ENCODE measurements at regions not wholly inside any gene's neighbourhood (a gene's known extent, or its start where the extent isn't known, plus 50 kb on each side); places are given as distances from the start of the nearest gene placed in this dataset.

DNA sequence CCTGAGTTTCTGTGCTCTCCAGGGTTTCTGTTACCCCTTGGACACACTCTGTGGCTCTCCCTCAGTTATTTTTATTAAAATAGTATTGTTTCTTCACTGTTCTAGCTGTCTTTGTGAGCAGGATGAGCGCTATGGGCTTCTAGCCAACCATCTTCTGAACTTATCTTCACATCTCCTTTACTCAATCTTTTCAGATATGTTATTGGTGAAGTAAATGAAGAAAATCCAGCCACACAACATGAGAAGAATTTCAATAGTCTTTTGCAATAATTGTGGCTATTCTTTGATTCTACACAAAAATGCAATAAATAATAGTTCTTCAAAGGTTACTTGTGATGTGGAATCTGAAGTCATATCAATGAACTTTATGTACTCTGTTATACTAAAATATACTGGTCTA is 80.3 kb upstream of the CAMK1G start:
- H3K27me3 Mint-ChIP-seq = peaks cover 2% of the 10 kb centered on the region

DNA sequence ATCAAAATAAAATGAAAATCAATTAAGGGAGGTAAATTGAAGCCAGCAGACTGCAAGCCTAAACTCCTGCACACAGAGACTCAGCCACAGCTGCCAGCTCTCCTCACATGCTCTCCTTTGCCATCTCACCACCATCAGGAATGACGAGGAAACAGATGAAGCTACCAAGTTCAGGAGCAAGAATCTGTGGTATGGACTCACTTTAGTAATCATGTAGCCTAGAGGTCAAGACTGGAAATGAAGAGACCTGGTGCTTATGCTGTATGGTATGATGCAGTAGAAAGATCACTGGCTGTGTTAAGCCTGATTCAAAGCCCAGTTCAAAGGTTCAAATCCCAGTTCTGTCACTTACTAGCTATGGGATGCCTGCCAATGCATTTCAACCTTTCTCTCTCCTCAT is 78.9 kb upstream of the CAMK1G start:
- peaks cover 13% of the 10 kb centered on the region for H3K9me3 Mint-ChIP-seq
- peaks cover 2% of the 10 kb centered on the region for H3K27me3 Mint-ChIP-seq
- H3K4me3 Mint-ChIP-seq = no peak overlapping the region
- no peak for DNase-seq
- intact Hi-C loops (cut with micrococcal nuclease) = no loop called here
- H3K4me1 Mint-ChIP-seq = no peaks in the 10 kb centered on the region
- H3K27ac Mint-ChIP-seq = no peak overlapping the region
- H3K36me3 Mint-ChIP-seq (ENCODE audit: low read depth) = no peaks in the 10 kb centered on the region

More for the DNA sequence above, 80.3 kb upstream of the CAMK1G start:
- Mint-ChIP-seq H3K4me3 (no peak overlapping the region), H3K27ac (no peak overlapping the region), H3K36me3 (ENCODE audit: low read depth) (no peaks in the 10 kb centered on the region), H3K4me1 (no peaks in the 10 kb centered on the region), H3K9me3 (peaks cover 13% of the 10 kb centered on the region)
- no peak for DNase-seq
- intact Hi-C loops (cut with micrococcal nuclease) = no loop called here

DNA sequence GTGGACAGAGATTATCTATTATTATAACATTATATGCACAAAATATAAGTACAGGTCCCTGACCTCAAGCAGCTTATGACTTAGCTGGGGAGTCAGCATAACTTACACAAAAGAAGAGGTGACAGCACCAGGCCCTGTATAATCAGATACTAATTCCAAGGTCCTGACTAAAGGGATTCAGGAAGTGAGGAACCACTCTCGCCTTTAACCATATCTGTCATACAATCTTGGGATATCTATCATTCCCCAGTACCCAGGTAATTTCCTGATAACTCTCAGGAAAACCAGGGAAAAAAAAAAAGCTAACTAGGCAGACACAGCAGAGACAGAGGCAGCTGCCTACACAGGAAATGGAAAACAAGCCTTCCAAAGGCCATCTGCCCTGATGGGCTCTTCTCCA is 78.5 kb upstream of the CAMK1G start:
- Mint-ChIP-seq H3K4me1 (no peaks in the 10 kb centered on the region), H3K4me3 (no peak overlapping the region), H3K27me3 (peaks cover 2% of the 10 kb centered on the region), H3K36me3 (ENCODE audit: low read depth) (no peaks in the 10 kb centered on the region), H3K9me3 (peaks cover 10% of the 10 kb centered on the region), H3K27ac (no peak overlapping the region)
- DNase-seq = no peak
- intact Hi-C loops (cut with micrococcal nuclease) = no loop called here

DNA sequence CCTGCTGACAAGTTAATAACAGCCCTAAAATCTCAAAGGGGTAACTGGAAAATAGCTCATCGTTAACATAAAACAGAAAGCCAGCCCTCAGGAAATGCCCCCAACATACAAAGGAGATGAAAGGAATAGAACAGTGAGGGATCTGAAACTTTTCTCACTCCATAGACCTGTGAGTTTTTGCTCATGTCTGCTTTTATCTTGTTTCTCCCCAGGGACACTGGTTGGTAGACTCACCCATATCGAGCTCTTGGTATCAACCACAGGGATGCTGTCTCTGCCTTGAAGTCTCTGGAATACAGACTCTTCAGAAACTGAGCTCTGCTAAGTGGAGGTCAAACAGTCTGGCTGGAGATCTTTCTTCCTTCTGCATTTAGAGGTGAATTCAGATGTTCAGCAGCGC is 77.4 kb upstream of the CAMK1G start:
- Mint-ChIP-seq H3K27me3 (peaks cover 2% of the 10 kb centered on the region), H3K27ac (no peak overlapping the region), H3K36me3 (ENCODE audit: low read depth) (no peaks in the 10 kb centered on the region), H3K9me3 (peaks cover 1% of the 10 kb centered on the region), H3K4me3 (no peak overlapping the region), H3K4me1 (no peaks in the 10 kb centered on the region)
- DNase-seq = no peak
- intact Hi-C loops (cut with micrococcal nuclease) = no loop called here

DNA sequence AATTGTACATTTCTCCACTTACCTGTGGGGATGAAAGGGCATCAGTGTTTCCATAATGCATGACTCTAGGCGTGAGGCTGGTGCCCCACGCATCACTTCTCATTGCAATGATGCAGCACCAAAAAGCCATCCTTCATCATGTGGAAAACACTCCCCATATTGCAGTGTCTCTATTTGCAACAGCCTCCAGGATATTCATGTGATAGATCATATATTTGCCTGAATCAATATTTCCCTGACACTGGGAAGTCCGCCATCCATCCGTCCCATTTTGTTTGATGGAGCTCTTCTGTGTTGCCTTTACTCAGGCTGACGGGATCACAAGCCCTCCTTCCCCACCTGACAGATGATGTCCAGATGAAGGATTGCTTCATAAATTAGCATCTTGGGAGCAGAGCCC is 74.5 kb upstream of the CAMK1G start:
- DNase-seq = no peak
- Mint-ChIP-seq H3K27me3 (no peaks in the 10 kb centered on the region), H3K4me1 (no peaks in the 10 kb centered on the region), H3K4me3 (no peak overlapping the region), H3K9me3 (no peaks in the 10 kb centered on the region), H3K27ac (no peak overlapping the region), H3K36me3 (ENCODE audit: low read depth) (no peaks in the 10 kb centered on the region)
- intact Hi-C loops (cut with micrococcal nuclease) = no loop called here

DNA sequence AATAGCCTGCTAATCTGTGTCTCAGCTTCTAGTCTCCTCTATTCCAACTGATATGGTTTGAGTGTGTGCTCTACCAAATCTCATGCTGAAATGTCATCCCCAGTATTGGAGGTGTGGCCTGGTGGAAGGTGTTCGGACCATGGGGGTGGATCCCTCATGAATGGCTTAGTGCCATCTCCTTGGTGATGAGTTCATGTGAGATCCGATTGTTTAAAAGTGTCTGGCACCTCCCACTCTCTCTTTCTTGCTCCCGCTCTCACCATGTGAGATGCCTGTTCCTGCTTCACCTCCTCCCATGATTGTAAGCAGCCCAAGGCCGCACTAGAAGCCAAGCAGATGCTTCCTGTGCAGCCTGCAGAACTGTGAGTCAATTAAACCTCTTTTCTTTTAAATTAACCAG is 73.5 kb upstream of the CAMK1G start:
- DNase-seq = no peak
- H3K9me3 Mint-ChIP-seq = no peaks in the 10 kb centered on the region
- intact Hi-C loops (cut with micrococcal nuclease) = no loop called here
- no peak overlapping the region for H3K27ac Mint-ChIP-seq
- no peaks in the 10 kb centered on the region for H3K27me3 Mint-ChIP-seq
- H3K36me3 Mint-ChIP-seq (ENCODE audit: low read depth) = no peaks in the 10 kb centered on the region
- H3K4me1 Mint-ChIP-seq = no peaks in the 10 kb centered on the region
- H3K4me3 Mint-ChIP-seq = no peak overlapping the region

DNA sequence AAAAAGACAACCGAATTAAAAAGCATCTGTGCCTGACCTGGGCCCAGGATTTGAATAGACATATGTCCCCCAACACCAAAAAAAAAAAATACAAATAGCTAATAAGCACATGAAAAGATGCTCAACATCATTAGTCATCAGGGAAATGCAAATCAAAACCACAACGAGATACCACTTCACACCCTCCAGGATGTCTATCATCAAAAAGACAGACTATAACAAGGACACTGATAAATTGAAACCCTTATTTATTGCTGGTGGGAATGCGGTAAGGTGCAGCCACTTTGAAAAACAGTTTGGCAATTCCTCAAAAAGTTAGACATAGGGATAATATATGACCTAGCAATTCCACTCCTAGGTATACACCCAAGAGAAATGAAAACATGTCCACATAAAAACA is 72.3 kb upstream of the CAMK1G start:
- Mint-ChIP-seq H3K27me3 (peaks cover under 1% of the 10 kb centered on the region), H3K4me1 (no peaks in the 10 kb centered on the region), H3K36me3 (ENCODE audit: low read depth) (no peaks in the 10 kb centered on the region), H3K9me3 (no peaks in the 10 kb centered on the region), H3K4me3 (no peak overlapping the region), H3K27ac (no peak overlapping the region)
- intact Hi-C loops (cut with micrococcal nuclease) = no loop called here
- no peak for DNase-seq

DNA sequence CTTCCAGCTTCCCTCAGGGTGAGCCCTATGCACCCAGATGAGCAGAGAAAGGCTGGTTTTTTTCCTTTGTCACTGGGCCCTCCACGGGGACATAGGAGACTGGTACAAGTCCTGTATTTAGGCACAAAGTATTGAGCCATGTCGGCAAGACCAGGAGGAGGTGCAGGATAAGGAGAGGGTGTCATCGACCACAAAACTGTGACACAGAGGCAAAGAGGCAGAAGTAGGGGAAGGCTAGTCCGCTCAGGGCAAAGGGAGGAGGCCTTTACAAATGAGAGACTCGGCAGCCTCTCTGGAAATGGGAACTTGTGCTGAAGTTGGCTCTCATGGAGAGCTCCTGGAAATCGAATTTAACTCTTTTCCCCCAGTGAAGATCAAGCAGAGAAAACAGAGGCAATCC is 70.7 kb upstream of the CAMK1G start:
- Mint-ChIP-seq H3K4me1 (no peaks in the 10 kb centered on the region), H3K9me3 (no peaks in the 10 kb centered on the region), H3K27ac (no peak overlapping the region), H3K36me3 (ENCODE audit: low read depth) (no peaks in the 10 kb centered on the region), H3K4me3 (no peak overlapping the region), H3K27me3 (peaks cover 5% of the 10 kb centered on the region)
- no peak for DNase-seq
- intact Hi-C loops (cut with micrococcal nuclease) = no loop called here

DNA sequence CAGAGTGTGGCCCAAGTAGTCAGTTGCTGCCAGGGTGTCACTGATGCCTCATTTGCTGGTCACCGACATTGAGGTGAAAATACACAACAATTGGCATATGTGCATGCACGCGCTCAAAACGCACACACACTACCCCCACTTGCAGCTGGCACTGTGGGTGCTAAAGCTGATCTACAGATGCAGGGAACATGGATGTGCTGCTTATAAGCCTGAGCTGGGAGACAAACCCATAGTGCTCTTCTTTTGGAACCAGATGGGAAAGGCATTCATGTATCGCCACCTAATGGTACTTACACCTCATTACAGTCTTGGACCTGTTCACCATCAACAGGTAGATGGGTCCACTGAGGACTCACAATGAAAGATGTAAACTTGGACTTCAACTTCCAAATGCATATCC is 70.3 kb upstream of the CAMK1G start:
- DNase-seq = no peak
- Mint-ChIP-seq H3K9me3 (no peaks in the 10 kb centered on the region), H3K4me3 (no peak overlapping the region), H3K36me3 (ENCODE audit: low read depth) (no peaks in the 10 kb centered on the region), H3K27ac (no peak overlapping the region), H3K27me3 (peaks cover 7% of the 10 kb centered on the region), H3K4me1 (no peaks in the 10 kb centered on the region)
- intact Hi-C loops (cut with micrococcal nuclease) = no loop called here

DNA sequence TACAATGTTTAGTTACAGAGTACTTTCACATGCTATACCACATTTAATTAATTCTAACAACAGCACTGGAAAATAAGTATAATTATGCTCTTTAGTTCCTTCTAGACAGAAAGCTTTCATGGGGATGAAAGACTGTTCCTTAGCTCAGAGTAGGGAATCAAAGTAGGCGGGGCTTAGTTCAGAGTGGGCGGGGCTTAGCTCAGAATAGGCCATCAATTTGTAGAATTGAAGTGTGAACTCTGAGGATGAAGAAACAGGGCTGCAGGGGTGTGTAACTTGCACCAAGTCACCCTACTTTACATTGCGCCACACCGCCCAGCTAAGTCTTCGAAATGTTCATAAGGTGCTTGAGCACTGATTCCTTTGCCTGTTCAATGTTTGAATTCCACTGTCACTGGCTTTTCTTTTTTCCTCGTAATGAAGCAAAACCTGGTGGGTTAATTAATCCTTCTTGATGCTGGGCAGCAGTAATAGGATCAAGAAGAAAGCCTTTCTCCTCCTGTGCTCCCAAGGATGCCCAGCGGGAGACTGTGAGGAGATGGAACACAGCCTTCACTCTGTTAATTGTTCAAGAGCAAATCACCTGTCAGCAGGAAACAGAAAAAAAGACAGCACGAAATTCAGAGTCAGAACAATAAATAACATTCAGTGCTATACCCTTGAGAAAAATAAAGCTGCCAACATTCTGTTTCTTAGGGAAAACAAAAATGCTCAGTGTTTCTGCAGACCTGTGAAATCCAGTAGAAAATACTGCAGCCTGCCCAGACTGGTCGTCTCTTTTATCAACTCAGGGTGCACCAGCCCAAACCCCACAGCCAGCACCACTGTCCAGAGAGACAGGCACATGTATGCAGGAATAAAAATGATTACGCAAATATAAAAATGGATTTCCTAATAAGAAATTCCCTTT is 66.5 kb upstream of the CAMK1G start:
- Mint-ChIP-seq H3K9me3 (no peaks in the 10 kb centered on the region), H3K4me1 (no peaks in the 10 kb centered on the region), H3K27me3 (peaks cover 15% of the 10 kb centered on the region), H3K36me3 (ENCODE audit: low read depth) (no peaks in the 10 kb centered on the region), H3K27ac (no peak overlapping the region), H3K4me3 (no peak overlapping the region)
- DNase-seq = no peak
- intact Hi-C loops (cut with micrococcal nuclease) = no loop called here

DNA sequence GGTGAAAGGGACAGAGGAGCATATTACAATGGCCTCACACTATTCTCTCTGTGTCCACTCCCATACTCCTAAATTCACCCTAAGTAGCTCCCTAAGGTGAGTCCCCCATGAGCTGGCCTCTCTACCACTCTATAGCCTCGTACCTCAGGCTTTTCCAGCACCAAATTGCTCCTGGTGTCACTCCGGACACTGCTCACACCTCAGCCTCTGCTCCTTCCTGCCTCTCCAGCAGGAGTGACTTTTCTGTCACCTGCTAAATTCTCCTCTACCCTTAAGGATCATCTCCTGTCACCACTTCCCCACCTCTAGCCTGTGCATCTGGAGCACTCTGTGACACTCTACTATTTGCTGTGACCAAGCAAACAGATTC is 65.8 kb upstream of the CAMK1G start:
- no peaks in the 10 kb centered on the region for H3K9me3 Mint-ChIP-seq
- H3K27me3 Mint-ChIP-seq = peaks cover 16% of the 10 kb centered on the region
- H3K36me3 Mint-ChIP-seq (ENCODE audit: low read depth) = no peaks in the 10 kb centered on the region
- DNase-seq = no peak
- intact Hi-C loops (cut with micrococcal nuclease) = no loop called here
- no peak overlapping the region for H3K27ac Mint-ChIP-seq
- H3K4me3 Mint-ChIP-seq = no peak overlapping the region
- H3K4me1 Mint-ChIP-seq = no peaks in the 10 kb centered on the region

DNA sequence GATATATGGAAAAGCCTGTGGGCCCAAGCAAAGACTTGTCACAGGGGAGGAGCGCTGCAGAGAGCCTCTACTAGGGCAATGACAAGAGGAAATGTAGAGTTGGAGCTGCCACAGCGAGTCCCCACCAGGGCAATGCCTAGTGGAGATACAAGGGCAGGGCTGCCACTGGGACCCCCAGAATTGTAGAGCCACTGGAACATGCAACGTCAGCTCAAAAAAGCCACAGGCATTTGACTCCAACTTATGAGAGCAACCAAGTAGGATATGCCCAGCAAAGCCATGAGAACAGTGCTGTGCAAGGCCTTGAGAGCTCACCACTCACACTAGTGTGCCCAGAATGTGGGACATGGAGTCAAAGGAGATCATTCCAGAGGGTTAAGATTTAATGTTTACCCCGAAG is 63.7 kb upstream of the CAMK1G start:
- intact Hi-C loops (cut with micrococcal nuclease) = no loop called here
- no peak for DNase-seq
- Mint-ChIP-seq H3K27ac (no peak overlapping the region), H3K9me3 (no peaks in the 10 kb centered on the region), H3K4me1 (no peaks in the 10 kb centered on the region), H3K36me3 (ENCODE audit: low read depth) (no peaks in the 10 kb centered on the region), H3K27me3 (peaks cover 30% of the 10 kb centered on the region), H3K4me3 (no peak overlapping the region)

DNA sequence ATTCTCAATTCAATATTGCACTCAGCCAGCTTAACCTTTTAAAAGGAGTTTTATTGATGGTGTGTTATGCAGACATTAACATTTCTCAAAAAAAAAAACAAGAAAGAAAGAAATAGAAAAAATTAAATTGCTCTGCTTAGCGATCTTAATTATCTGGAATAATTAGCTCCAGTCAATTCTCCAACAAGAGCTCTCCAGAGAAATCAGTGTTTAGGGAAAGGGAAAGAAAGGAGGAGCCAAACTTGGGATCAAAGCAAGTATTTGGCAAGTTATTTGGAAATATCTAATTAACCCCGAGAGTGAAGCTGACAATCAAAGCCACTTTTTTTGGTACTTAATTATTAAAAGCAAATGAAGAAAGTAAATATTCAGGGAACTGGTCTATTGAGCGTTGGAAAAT is 60.7 kb upstream of the CAMK1G start:
- Mint-ChIP-seq H3K27ac (no peak overlapping the region), H3K4me1 (no peaks in the 10 kb centered on the region), H3K36me3 (ENCODE audit: low read depth) (no peaks in the 10 kb centered on the region), H3K27me3 (peaks cover 35% of the 10 kb centered on the region), H3K9me3 (no peaks in the 10 kb centered on the region), H3K4me3 (no peak overlapping the region)
- no peak for DNase-seq
- intact Hi-C loops (cut with micrococcal nuclease) = no loop called here

DNA sequence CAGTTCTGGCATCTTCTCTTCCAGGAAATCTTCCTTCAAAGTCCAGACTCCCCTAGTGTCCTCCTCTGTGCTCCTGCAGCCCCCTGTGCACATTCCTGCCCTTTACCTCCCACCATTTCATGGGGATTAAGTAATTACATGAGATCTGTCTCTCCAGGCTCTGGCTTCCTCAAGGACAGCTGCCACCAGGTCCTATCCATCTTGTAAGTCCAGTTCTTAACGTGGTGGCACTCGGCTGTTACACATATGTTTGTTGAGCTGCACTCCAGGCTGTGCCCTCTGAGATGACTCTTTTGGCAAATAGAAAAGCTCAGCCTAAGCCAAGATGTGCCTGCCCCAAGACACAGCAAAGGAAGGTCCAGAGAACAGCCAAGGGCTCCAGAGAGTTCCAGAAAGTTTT is 57.4 kb upstream of the CAMK1G start:
- Mint-ChIP-seq H3K27me3 (peaks cover 34% of the 10 kb centered on the region), H3K27ac (no peak overlapping the region), H3K36me3 (ENCODE audit: low read depth) (no peaks in the 10 kb centered on the region), H3K4me3 (no peak overlapping the region), H3K9me3 (no peaks in the 10 kb centered on the region), H3K4me1 (no peaks in the 10 kb centered on the region)
- DNase-seq = no peak
- intact Hi-C loops (cut with micrococcal nuclease) = no loop called here

DNA sequence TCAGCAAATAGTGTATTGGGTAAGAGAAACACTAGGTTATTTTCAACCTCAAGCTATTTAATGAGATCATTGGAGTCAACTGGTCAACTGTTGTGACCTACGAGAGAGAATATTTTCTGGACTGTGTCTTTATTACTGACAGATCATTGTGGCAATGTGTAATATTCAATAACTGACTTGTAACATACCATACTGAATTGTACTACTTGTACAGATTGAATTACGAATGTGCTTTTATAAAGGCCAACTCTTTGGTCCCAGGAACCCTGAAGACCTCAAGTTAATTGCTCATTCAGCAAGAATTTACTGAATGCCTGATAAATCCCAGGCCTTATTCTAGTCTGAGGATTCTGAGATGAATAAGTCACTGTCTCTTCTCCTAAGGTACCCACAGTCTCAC is 56.1 kb upstream of the CAMK1G start:
- Mint-ChIP-seq H3K36me3 (ENCODE audit: low read depth) (no peaks in the 10 kb centered on the region), H3K9me3 (no peaks in the 10 kb centered on the region), H3K27ac (no peak overlapping the region), H3K4me3 (no peak overlapping the region), H3K27me3 (peaks cover 34% of the 10 kb centered on the region), H3K4me1 (no peaks in the 10 kb centered on the region)
- intact Hi-C loops (cut with micrococcal nuclease) = no loop called here
- no peak for DNase-seq

Measured in activated CD4-positive, alpha-beta T cell treated with anti-CD3 and anti-CD28 coated beads, Interleukin-2, amount 10 ng/mL, durations not matched to agents 24 days and 14 days (primary cell).